ENCODE measurements at regions not wholly inside any gene's neighbourhood (a gene's known extent, or its start where the extent isn't known, plus 50 kb on each side); places are given as distances from the start of the nearest gene placed in this dataset.

DNA sequence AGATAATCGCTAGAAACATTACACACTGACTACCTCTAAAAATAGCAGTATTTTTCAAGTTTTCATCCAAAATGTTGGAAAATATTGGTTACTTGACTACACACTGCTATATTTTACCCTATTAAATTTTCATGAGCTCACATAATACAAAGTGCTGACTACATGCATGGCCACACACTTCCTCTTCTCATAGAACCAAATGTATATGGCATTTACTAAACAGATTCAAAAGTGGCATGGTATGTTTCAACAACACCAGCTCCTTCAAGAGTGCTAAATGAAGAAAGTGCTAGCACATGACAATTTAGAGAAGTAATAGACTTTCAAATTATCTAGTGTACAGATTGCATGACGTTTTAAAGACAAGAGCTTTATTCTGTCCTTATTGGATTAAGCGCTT is 780.4 kb upstream of the SLITRK6 start:
- H4K20me1 ChIP-seq (ENCODE audit: insufficient read depth, low read length): no peaks in the 10 kb centered on the region
- no peaks in the 10 kb centered on the region for H3K79me2 ChIP-seq (ENCODE audit: insufficient read depth, low read length)
- no peaks in the 10 kb centered on the region for H3K27me3 ChIP-seq (ENCODE audit: insufficient read depth, low read length)
- H3F3A ChIP-seq (ENCODE audit: insufficient read depth, low read length): no peaks in the 10 kb centered on the region
- H3K36me3 ChIP-seq (ENCODE audit: insufficient read depth, low read length): no peaks in the 10 kb centered on the region
- TF ChIP-seq, protein P1, sequence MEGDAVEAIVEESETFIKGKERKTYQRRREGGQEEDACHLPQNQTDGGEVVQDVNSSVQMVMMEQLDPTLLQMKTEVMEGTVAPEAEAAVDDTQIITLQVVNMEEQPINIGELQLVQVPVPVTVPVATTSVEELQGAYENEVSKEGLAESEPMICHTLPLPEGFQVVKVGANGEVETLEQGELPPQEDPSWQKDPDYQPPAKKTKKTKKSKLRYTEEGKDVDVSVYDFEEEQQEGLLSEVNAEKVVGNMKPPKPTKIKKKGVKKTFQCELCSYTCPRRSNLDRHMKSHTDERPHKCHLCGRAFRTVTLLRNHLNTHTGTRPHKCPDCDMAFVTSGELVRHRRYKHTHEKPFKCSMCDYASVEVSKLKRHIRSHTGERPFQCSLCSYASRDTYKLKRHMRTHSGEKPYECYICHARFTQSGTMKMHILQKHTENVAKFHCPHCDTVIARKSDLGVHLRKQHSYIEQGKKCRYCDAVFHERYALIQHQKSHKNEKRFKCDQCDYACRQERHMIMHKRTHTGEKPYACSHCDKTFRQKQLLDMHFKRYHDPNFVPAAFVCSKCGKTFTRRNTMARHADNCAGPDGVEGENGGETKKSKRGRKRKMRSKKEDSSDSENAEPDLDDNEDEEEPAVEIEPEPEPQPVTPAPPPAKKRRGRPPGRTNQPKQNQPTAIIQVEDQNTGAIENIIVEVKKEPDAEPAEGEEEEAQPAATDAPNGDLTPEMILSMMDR (IDR thresholded peaks at IDR 0.05; ENCODE audit: low read length): no peak
- TF ChIP-seq EZH2 (IDR thresholded peaks at IDR 0.05; ENCODE audit: borderline replicate concordance, low read length): no peak
- H2AFZ ChIP-seq (ENCODE audit: low read length): no peak overlapping the region
- no peak overlapping the region for H3K4me2 ChIP-seq (ENCODE audit: low read length)
- H3K9me3 ChIP-seq (ENCODE audit: low read length): no peaks in the 10 kb centered on the region
- H3K4me3 ChIP-seq (ENCODE audit: low read depth, low read length, poor library complexity, severe bottlenecking): no peak overlapping the region
- no peaks in the 10 kb centered on the region for H3K4me1 ChIP-seq (ENCODE audit: insufficient read depth, low read length, severe bottlenecking)
- no peaks in the 10 kb centered on the region for H3K9me2 ChIP-seq (ENCODE audit: low read depth, low read length)
- H3K9ac ChIP-seq (ENCODE audit: low read length): no peak overlapping the region
- H3K27ac ChIP-seq (ENCODE audit: low read depth, low read length, poor library complexity, severe bottlenecking): no peak overlapping the region

DNA sequence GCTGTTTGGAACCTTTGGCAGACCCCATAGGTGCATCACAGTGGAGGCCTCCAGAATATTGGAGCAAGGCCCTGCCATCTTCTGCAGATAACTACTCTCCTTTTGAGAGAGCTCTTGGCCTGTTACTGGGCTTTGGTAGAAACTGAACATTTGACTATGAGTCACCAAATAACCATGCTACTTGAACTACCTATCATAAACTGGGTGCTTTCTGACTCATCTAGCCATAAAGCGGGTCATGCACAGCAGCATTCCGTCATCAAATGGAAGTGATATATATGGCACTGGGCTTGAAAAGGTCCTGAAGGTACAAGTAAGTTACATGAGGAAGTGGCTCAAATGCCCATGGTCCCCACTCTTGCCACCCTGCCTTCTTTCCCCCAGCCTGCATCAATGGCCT is 782.5 kb upstream of the SLITRK6 start:
- H3K4me3 ChIP-seq (ENCODE audit: low read depth, low read length, poor library complexity, severe bottlenecking): no peak overlapping the region
- H3K9me3 ChIP-seq (ENCODE audit: low read length): no peaks in the 10 kb centered on the region
- H3K4me1 ChIP-seq (ENCODE audit: insufficient read depth, low read length, severe bottlenecking): no peaks in the 10 kb centered on the region
- no peaks in the 10 kb centered on the region for H3F3A ChIP-seq (ENCODE audit: insufficient read depth, low read length)
- H3K79me2 ChIP-seq (ENCODE audit: insufficient read depth, low read length): no peaks in the 10 kb centered on the region
- H3K4me2 ChIP-seq (ENCODE audit: low read length): no peak overlapping the region
- H3K9me2 ChIP-seq (ENCODE audit: low read depth, low read length): no peaks in the 10 kb centered on the region
- no peak overlapping the region for H3K27ac ChIP-seq (ENCODE audit: low read depth, low read length, poor library complexity, severe bottlenecking)
- TF ChIP-seq, protein P1 (IDR thresholded peaks at IDR 0.05; ENCODE audit: low read length): no peak
- no peak for TF ChIP-seq EZH2 (IDR thresholded peaks at IDR 0.05; ENCODE audit: borderline replicate concordance, low read length)
- H2AFZ ChIP-seq (ENCODE audit: low read length): no peak overlapping the region
- no peaks in the 10 kb centered on the region for H3K36me3 ChIP-seq (ENCODE audit: insufficient read depth, low read length)
- H4K20me1 ChIP-seq (ENCODE audit: insufficient read depth, low read length): no peaks in the 10 kb centered on the region
- no peaks in the 10 kb centered on the region for H3K27me3 ChIP-seq (ENCODE audit: insufficient read depth, low read length)
- no peak overlapping the region for H3K9ac ChIP-seq (ENCODE audit: low read length)

DNA sequence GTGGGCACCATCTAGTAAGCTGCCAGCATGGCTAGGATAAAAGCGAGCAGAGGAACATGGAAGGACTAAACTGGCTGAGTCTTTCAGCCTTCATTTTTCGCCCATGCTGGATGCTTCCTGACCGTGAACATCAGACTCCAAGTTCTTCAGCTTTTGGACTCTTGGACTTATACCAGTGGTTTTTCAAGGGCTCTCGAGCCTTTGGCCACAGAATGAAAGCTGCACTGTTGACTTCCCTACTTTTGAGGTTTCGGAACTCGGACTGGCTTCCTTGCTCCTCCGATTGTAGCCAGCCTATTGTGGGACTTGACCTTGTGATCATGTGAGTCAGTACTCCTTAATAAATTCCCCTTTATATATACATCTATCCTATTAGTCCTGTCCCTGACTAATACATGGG is 785.1 kb upstream of the SLITRK6 start:
- Histone ChIP-seq H3F3A (ENCODE audit: insufficient read depth, low read length) (no peaks in the 10 kb centered on the region), H3K9me2 (ENCODE audit: low read depth, low read length) (no peaks in the 10 kb centered on the region)
- no peak for TF ChIP-seq EZH2 (IDR thresholded peaks at IDR 0.05; ENCODE audit: borderline replicate concordance, low read length)
- TF ChIP-seq, protein P1 (IDR thresholded peaks at IDR 0.05; ENCODE audit: low read length): no peak

More for the DNA sequence above, 785.1 kb upstream of the SLITRK6 start:
- Histone ChIP-seq H3K36me3 (ENCODE audit: insufficient read depth, low read length) (no peaks in the 10 kb centered on the region), H3K4me1 (ENCODE audit: insufficient read depth, low read length, severe bottlenecking) (no peaks in the 10 kb centered on the region), H3K9me3 (ENCODE audit: low read length) (no peaks in the 10 kb centered on the region), H3K9ac (ENCODE audit: low read length) (no peak overlapping the region), H4K20me1 (ENCODE audit: insufficient read depth, low read length) (no peaks in the 10 kb centered on the region), H3K4me2 (ENCODE audit: low read length) (no peak overlapping the region), H3K79me2 (ENCODE audit: insufficient read depth, low read length) (no peaks in the 10 kb centered on the region), H3K27ac (ENCODE audit: low read depth, low read length, poor library complexity, severe bottlenecking) (no peak overlapping the region), H3K4me3 (ENCODE audit: low read depth, low read length, poor library complexity, severe bottlenecking) (no peak overlapping the region), H2AFZ (ENCODE audit: low read length) (no peak overlapping the region), H3K27me3 (ENCODE audit: insufficient read depth, low read length) (no peaks in the 10 kb centered on the region)

Data from OCI-LY1 (cell line).